H1 (cell line): ENCODE measurements at regions not wholly inside any gene's neighbourhood (a gene's known extent, or its start where the extent isn't known, plus 50 kb on each side); places are given as distances from the start of the nearest gene placed in this dataset.

Experiments used
- CTCF ChIA-PET: fragments of 300-600 bp; sonication (Branson Sonifier 250); formaldehyde crosslinking; loops from one replicate; lab custom pipeline; 2021; ENCODE audit not compliant: partially characterized antibody; lab: Charles Lee
- POLR2A ChIA-PET: fragments of 300-600 bp; sonication (Branson Sonifier 250); formaldehyde crosslinking; loops from one replicate; lab custom pipeline; 2021; ENCODE audit warnings: inconsistent platforms; ENCODE audit not compliant: partially characterized antibody; lab: Charles Lee
- DNase-seq, 2 experiments: peaks; one replicate each; pipeline versions ENCODE4 v3.0.0 to v3.0.0-alpha.2; 2010 to 2022; ENCODE audit warnings: low spot score in 2 of 2, low read depth in 1 of 2, mixed read lengths in 1 of 2
- FAIRE-seq: peaks from 2 replicates; lab custom pipeline; 2011; peaks lifted over from hg19 to GRCh38; lab: Jason Lieb, UNC
- H2AFZ ChIP-seq: 2 replicates; pipeline ENCODE4 v1.8.1; 2012; ENCODE audit warnings: low read length, inconsistent platforms
- H2AK5ac ChIP-seq: 2 replicates; pipeline ENCODE4 v1.6.1; 2013; ENCODE audit warnings: low read depth, low read length
- H2BK120ac ChIP-seq: replicated peaks from 2 replicates; pipeline ENCODE3; 2013; ENCODE audit warnings: low read depth, low read length, inconsistent platforms
- H2BK12ac ChIP-seq: 2 replicates; pipeline ENCODE4 v1.6.1; 2013; ENCODE audit warnings: low read depth, low read length
- H2BK15ac ChIP-seq: 2 replicates; pipeline ENCODE4 v1.6.1; 2013; ENCODE audit warnings: low read length
- H2BK20ac ChIP-seq: 2 replicates; pipeline ENCODE4 v1.6.1; 2013; ENCODE audit warnings: low read length
- H2BK5ac ChIP-seq: 2 replicates; pipeline ENCODE4 v1.6.1; 2013; ENCODE audit warnings: low read depth, low read length
- H3K14ac ChIP-seq: 2 replicates; pipeline ENCODE4 v1.6.1; 2013; ENCODE audit warnings: inconsistent platforms; ENCODE audit not compliant: insufficient read length
- H3K18ac ChIP-seq: 2 replicates; pipeline ENCODE4 v1.6.1; 2013; ENCODE audit warnings: low read length; ENCODE audit errors: extremely low read depth
- H3K23ac ChIP-seq: 2 replicates; pipeline ENCODE4 v1.6.1; 2013; ENCODE audit warnings: inconsistent platforms; ENCODE audit not compliant: insufficient read length
- H3K23me2 ChIP-seq: 2 replicates; pipeline ENCODE4 v1.6.1; 2013; ENCODE audit warnings: low read depth, low read length
- H3K27ac ChIP-seq: 2 replicates; pipeline ENCODE4 v1.6.1; 2011; ENCODE audit warnings: low read depth, low read length, inconsistent platforms
- H3K27me3 ChIP-seq, 4 experiments: replicated peaks in 1 of 4; 1 replicate in 1 of 4; 2 replicates in 3 of 4; pipeline versions ENCODE4 v1.6.1 to v1.8.1; 2011 to 2013; ENCODE audit warnings: low read length in 3 of 4, mild to moderate bottlenecking in 3 of 4, inconsistent platforms in 2 of 4, mixed read lengths in 2 of 4, moderate library complexity in 1 of 4; ENCODE audit not compliant: control insufficient read depth in 3 of 4, insufficient read depth in 3 of 4; ENCODE audit errors: extremely low read depth in 1 of 4
- H3K36me3 ChIP-seq, 4 experiments: 2 replicates each; pipeline versions ENCODE4 v1.6.1 to v1.8.1; 2011 to 2013; ENCODE audit warnings: mild to moderate bottlenecking in 4 of 4, low read length in 3 of 4, moderate library complexity in 2 of 4, control low read depth in 1 of 4, inconsistent platforms in 1 of 4; ENCODE audit not compliant: insufficient read depth in 4 of 4, control insufficient read depth in 2 of 4
- H3K4ac ChIP-seq: replicated peaks from 2 replicates; pipeline ENCODE3; 2013; ENCODE audit warnings: low read length, low read depth, mixed read lengths, inconsistent platforms; ENCODE audit not compliant: insufficient read length
- H3K4me1 ChIP-seq, 4 experiments: replicated peaks in 1 of 4; 1 replicate in 1 of 4; 2 replicates in 3 of 4; pipeline versions ENCODE4 v1.6.1 to v1.8.1; 2011 to 2013; ENCODE audit warnings: low read length in 3 of 4, inconsistent platforms in 2 of 4, mixed read lengths in 1 of 4; ENCODE audit not compliant: insufficient read depth in 4 of 4, control insufficient read depth in 3 of 4
- H3K4me2 ChIP-seq, 2 experiments: 2 replicates each; pipeline versions ENCODE4 v1.6.1 to v1.8.1; 2011 to 2013; ENCODE audit warnings: low read depth in 2 of 2, low read length in 2 of 2, control low read depth in 1 of 2, inconsistent platforms in 1 of 2, mild to moderate bottlenecking in 1 of 2; ENCODE audit not compliant: insufficient read depth in 1 of 2
- H3K4me3 ChIP-seq, 4 experiments: fragments of 200-600, 300-600 bp in 1 of 4; sonication (generic), shearing (Covaris generic), sonication (Bioruptor Twin) in 1 of 4; 2 replicates each; pipeline versions ENCODE4 v1.5.1 to v1.8.1; 2011 to 2016; ENCODE audit warnings: low read length in 4 of 4, low read depth in 3 of 4, control low read depth in 2 of 4, inconsistent platforms in 2 of 4, mild to moderate bottlenecking in 2 of 4, mixed read lengths in 1 of 4, moderate library complexity in 1 of 4; ENCODE audit not compliant: insufficient read depth in 2 of 4; ENCODE audit errors: extremely low read depth in 1 of 4
- H3K56ac ChIP-seq: replicated peaks from 2 replicates; pipeline ENCODE3; 2013; ENCODE audit warnings: low read depth, mild to moderate bottlenecking, mixed read lengths, low read length, inconsistent platforms; ENCODE audit not compliant: insufficient read length
- H3K79me1 ChIP-seq: 2 replicates; pipeline ENCODE4 v1.6.1; 2013; ENCODE audit warnings: low read depth, low read length, control low read depth
- H3K79me2 ChIP-seq, 2 experiments: 2 replicates each; pipeline versions ENCODE4 v1.6.1 to v1.8.1; 2012 to 2013; ENCODE audit warnings: low read length in 2 of 2, mild to moderate bottlenecking in 2 of 2, inconsistent platforms in 1 of 2; ENCODE audit not compliant: insufficient read depth in 2 of 2, control insufficient read depth in 1 of 2
- H3K9ac ChIP-seq, 4 experiments: replicated peaks in 1 of 4; 1 replicate in 1 of 4; 2 replicates in 3 of 4; pipeline versions ENCODE4 v1.6.1 to v1.8.1; 2011 to 2013; ENCODE audit warnings: low read depth in 3 of 4, low read length in 3 of 4, control low read depth in 2 of 4, mild to moderate bottlenecking in 2 of 4, moderate library complexity in 2 of 4, inconsistent platforms in 1 of 4; ENCODE audit errors: extremely low read depth in 1 of 4
- H3K9me3 ChIP-seq, 2 experiments: 2 replicates each; pipeline versions ENCODE4 v1.6.1 to v1.8.1; 2012 to 2013; ENCODE audit warnings: mild to moderate bottlenecking in 2 of 2, moderate library complexity in 2 of 2, control low read depth in 1 of 2, inconsistent platforms in 1 of 2, low read depth in 1 of 2, low read length in 1 of 2, mixed read lengths in 1 of 2; ENCODE audit not compliant: insufficient read depth in 2 of 2
- H4K20me1 ChIP-seq, 2 experiments: replicated peaks in 1 of 2; 2 replicates each; pipeline versions ENCODE3 to v1.8.1; 2011 to 2013; ENCODE audit warnings: inconsistent platforms in 2 of 2, low read length in 2 of 2, mild to moderate bottlenecking in 1 of 2; ENCODE audit not compliant: insufficient read depth in 2 of 2, control insufficient read depth in 1 of 2
- H4K5ac ChIP-seq: 2 replicates; pipeline ENCODE4 v1.6.1; 2013; ENCODE audit warnings: low read length, low read depth, mixed read lengths, inconsistent platforms; ENCODE audit not compliant: insufficient read length
- H4K8ac ChIP-seq: 2 replicates; pipeline ENCODE4 v1.8.0; 2013; ENCODE audit warnings: mild to moderate bottlenecking, moderate library complexity, low read length, inconsistent platforms; ENCODE audit not compliant: insufficient read depth; ENCODE audit errors: extremely low read depth
- H4K91ac ChIP-seq: replicated peaks from 2 replicates; pipeline ENCODE3; 2013; ENCODE audit warnings: low read length, mixed read lengths, inconsistent platforms; ENCODE audit not compliant: insufficient read length
- KDM4A ChIP-seq: IDR thresholded peaks from one replicate; pipeline ENCODE4 v1.7.1; 2012; ENCODE audit warnings: low read depth, mild to moderate bottlenecking, moderate library complexity, low read length, inconsistent platforms; ENCODE audit not compliant: severe bottlenecking
- SIRT6 ChIP-seq: IDR thresholded peaks from one replicate; pipeline ENCODE4 v1.7.1; 2012; ENCODE audit warnings: low read length, inconsistent platforms
- TBP ChIP-seq: IDR thresholded peaks from 2 replicates; pipeline ENCODE4 v1.6.1; 2011; ENCODE audit warnings: low read depth, low read length, improper control_type of control experiment
- WGBS, 2 experiments: shearing (Covaris generic) in 1 of 2; methylation state at CpG; one replicate each; pipeline versions ENCODE4 v1.1.6 to v1.1.7; 2013 to 2015; ENCODE audit warnings: low lambda C conversion rate in 2 of 2, mixed read lengths in 2 of 2, inconsistent platforms in 1 of 2, low coverage in 1 of 2, missing lambda C conversion rate in 1 of 2; ENCODE audit not compliant: insufficient replicate concordance in 2 of 2, insufficient coverage in 1 of 2, insufficient read length in 1 of 2; ENCODE audit errors: extremely low coverage in 1 of 2, missing lambda C conversion rate in 1 of 2; 5-methylcytosine and 5-hydroxymethylcytosine counted together
- TF ChIP-seq, protein P1 (sequence below): IDR thresholded peaks from 2 replicates; pipeline ENCODE4 v1.6.1; 2011; ENCODE audit warnings: low read length, improper control_type of control experiment

DNA sequence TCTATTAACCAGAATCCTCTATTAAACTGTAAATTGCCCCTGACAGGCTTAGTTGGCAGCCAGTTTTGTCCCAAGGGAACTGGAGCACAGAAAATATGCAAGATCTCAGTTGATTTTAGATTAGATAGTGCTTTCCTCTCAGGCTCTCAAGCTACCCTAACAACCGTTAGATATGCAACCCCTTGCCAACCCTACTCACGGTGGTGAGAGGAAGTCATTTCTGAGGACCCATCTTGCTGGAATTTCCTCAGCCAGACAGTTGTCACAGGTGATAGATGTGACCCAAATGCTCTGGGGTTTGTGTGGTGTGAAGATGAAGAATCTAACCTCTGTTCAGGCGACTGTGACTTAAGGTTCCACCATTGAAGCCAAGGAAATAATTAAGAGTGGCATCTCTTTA is 447.1 kb downstream of the MID1IP1 start:
- Histone ChIP-seq H2BK120ac (no peak overlapping the region), H4K91ac (no peak overlapping the region), H4K8ac (no peak overlapping the region), H3K27ac (no peak overlapping the region), H3K79me1 (no peaks in the 10 kb centered on the region), H3K4ac (no peak overlapping the region), H4K5ac (no peak overlapping the region), H3K4me2 (no peak overlapping the region), H2AK5ac (no peak overlapping the region), H3K23me2 (no peaks in the 10 kb centered on the region), H2BK12ac (no peak overlapping the region), H2BK5ac (no peak overlapping the region), H4K20me1 (no peaks in the 10 kb centered on the region), H3K23ac (no peak overlapping the region), H3K9ac (no peak overlapping the region), H3K79me2 (no peaks in the 10 kb centered on the region), H3K4me3 (no peak overlapping the region), H3K4me1 (peaks cover 0 to 4% (median 0%) of the 10 kb centered on the region in 4 experiments; a peak in 1 of 7 replicates), H3K18ac (no peak overlapping the region), H3K9me3 (no peaks in the 10 kb centered on the region), H3K56ac (no peak overlapping the region), H2BK15ac (no peak overlapping the region), H3K27me3 (no peaks in the 10 kb centered on the region), H3K14ac (no peak overlapping the region), H2AFZ (no peak overlapping the region), H2BK20ac (no peak overlapping the region), H3K36me3 (no peaks in the 10 kb centered on the region)
- ChIA-PET POLR2A (no interaction called here), CTCF (interaction anchor here (1.4 to 1.9 kb wide), 2 partner anchors 12 to 495 kb away, joined by 5 to 7 read pairs; no protein-coding TSS in a partner anchor)
- peak; percentile 28 for FAIRE-seq
- 81% methylated on average over 3 of the region's 3 CpGs; no CpG with 5 or more reads in 1 of the 2 experiments for WGBS, 2 experiments
- DNase-seq, result no peak
- TF ChIP-seq TBP (no peak), KDM4A (no peak), SIRT6 (no peak)
- TF ChIP-seq, protein P1, sequence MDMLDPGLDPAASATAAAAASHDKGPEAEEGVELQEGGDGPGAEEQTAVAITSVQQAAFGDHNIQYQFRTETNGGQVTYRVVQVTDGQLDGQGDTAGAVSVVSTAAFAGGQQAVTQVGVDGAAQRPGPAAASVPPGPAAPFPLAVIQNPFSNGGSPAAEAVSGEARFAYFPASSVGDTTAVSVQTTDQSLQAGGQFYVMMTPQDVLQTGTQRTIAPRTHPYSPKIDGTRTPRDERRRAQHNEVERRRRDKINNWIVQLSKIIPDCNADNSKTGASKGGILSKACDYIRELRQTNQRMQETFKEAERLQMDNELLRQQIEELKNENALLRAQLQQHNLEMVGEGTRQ, result no peak
